MM.1S (cell line): ENCODE measurements at regions not wholly inside any gene's neighbourhood (a gene's known extent, or its start where the extent isn't known, plus 50 kb on each side); places are given as distances from the start of the nearest gene placed in this dataset.

Experiments used
- DNase-seq: peaks from one replicate; pipeline ENCODE4 v3.0.0-alpha.2; 2015
- H2AFZ ChIP-seq: fragments of 300-600 bp; sonication (generic); 2 replicates; pipeline ENCODE4 v1.6.0; 2016; ENCODE audit warnings: antibody characterized with exemption, low read length
- H3F3A ChIP-seq: fragments of 300-600 bp; sonication (generic); 2 replicates; pipeline ENCODE4 v1.6.1; 2016; ENCODE audit warnings: mild to moderate bottlenecking, antibody characterized with exemption, low read length, moderate library complexity, mixed read lengths; ENCODE audit not compliant: insufficient read depth
- H3K27ac ChIP-seq: fragments of 300-600 bp; sonication (generic); 2 replicates; pipeline ENCODE4 v1.5.1; 2016; ENCODE audit warnings: mild to moderate bottlenecking, low read length
- H3K27me3 ChIP-seq: fragments of 300-600 bp; sonication (generic); replicated peaks from 2 replicates; pipeline ENCODE4 v1.6.0; 2016; ENCODE audit warnings: low read length; ENCODE audit not compliant: insufficient read depth
- H3K36me3 ChIP-seq: fragments of 300-600 bp; sonication (generic); replicated peaks from 2 replicates; pipeline ENCODE4 v1.6.1; 2016; ENCODE audit warnings: mild to moderate bottlenecking, low read length, mixed read lengths; ENCODE audit not compliant: insufficient read depth
- H3K4me1 ChIP-seq: fragments of 300-600 bp; sonication (generic); 2 replicates; pipeline ENCODE4 v1.6.1; 2016; ENCODE audit warnings: low read length, mixed read lengths
- H3K4me2 ChIP-seq: fragments of 300-600 bp; sonication (generic); 2 replicates; pipeline ENCODE4 v1.6.0; 2016; ENCODE audit warnings: low read depth, low read length
- H3K4me3 ChIP-seq: fragments of 300-600 bp; sonication (generic); 2 replicates; pipeline ENCODE4 v1.5.1; 2016; ENCODE audit warnings: low read length, mixed read lengths
- H3K79me2 ChIP-seq: fragments of 300-600 bp; sonication (generic); 2 replicates; pipeline ENCODE4 v1.6.1; 2016; ENCODE audit warnings: mixed run types, low read length, mixed read lengths
- H3K9ac ChIP-seq: fragments of 300-600 bp; sonication (generic); 2 replicates; pipeline ENCODE4 v1.6.1; 2016; ENCODE audit warnings: low read length, mixed read lengths
- H3K9me2 ChIP-seq: fragments of 300-600 bp; sonication (generic); replicated peaks from 2 replicates; pipeline ENCODE4 v1.6.1; 2016; ENCODE audit warnings: mild to moderate bottlenecking, low read length, mixed read lengths; ENCODE audit not compliant: insufficient read depth
- H3K9me3 ChIP-seq: fragments of 300-600 bp; sonication (generic); replicated peaks from 2 replicates; pipeline ENCODE4 v1.6.1; 2016; ENCODE audit warnings: mild to moderate bottlenecking, low read length, mixed read lengths; ENCODE audit not compliant: insufficient read depth
- H4K20me1 ChIP-seq: fragments of 300-600 bp; sonication (generic); 2 replicates; pipeline ENCODE4 v1.6.1; 2016; ENCODE audit warnings: mild to moderate bottlenecking, low read length, moderate library complexity, mixed read lengths; ENCODE audit not compliant: insufficient read depth
- CTCF ChIP-seq: fragments of 300-600 bp; sonication (generic); IDR thresholded peaks from 2 replicates; pipeline ENCODE4 v1.5.1; 2016; ENCODE audit warnings: antibody characterized with exemption, low read length, mixed read lengths
- EZH2 ChIP-seq: fragments of 300-600 bp; sonication (generic); optimal IDR thresholded peaks from 2 replicates; pipeline ENCODE3; 2017; ENCODE audit warnings: low read depth, mild to moderate bottlenecking, antibody characterized with exemption, low read length, mixed read lengths
- EZH2phosphoT487 ChIP-seq: fragments of 300-600 bp; sonication (generic); IDR thresholded peaks from 2 replicates; pipeline ENCODE4 v1.6.1; 2018; ENCODE audit warnings: antibody characterized with exemption, low read length

DNA sequence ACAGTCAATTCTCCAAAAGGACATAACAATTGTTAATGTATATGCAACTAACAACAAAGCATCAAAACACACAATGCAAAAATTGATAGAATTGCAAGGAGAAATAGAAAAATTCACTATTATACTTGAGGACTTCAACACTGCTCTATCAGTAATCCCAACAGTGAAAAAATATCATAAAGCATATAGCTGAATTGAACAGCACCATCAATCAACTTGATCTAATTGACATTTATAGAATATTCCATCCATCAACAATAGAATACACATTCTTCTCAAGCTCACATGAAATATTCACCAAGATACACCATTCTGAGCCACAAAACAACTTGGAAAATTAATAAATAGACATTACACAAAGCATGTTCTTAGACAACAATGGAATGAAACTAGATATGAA is 60.1 kb upstream of the ASXL3 start:
- no peaks in the 10 kb centered on the region for H3K36me3 ChIP-seq
- no peaks in the 10 kb centered on the region for H3K9me3 ChIP-seq
- H4K20me1 ChIP-seq, result no peaks in the 10 kb centered on the region
- H3K9ac ChIP-seq, result no peak overlapping the region
- no peak for DNase-seq
- no peak overlapping the region for H3K27ac ChIP-seq
- H3K27me3 ChIP-seq, result no peaks in the 10 kb centered on the region
- no peak overlapping the region for H3K4me2 ChIP-seq
- H3K79me2 ChIP-seq, result no peaks in the 10 kb centered on the region
- H3F3A ChIP-seq, result no peaks in the 10 kb centered on the region
- no peaks in the 10 kb centered on the region for H3K4me1 ChIP-seq
- no peaks in the 10 kb centered on the region for H3K9me2 ChIP-seq
- TF ChIP-seq CTCF (no peak), EZH2 (no peak), EZH2phosphoT487 (no peak)
- no peak overlapping the region for H3K4me3 ChIP-seq
- H2AFZ ChIP-seq, result no peak overlapping the region

DNA sequence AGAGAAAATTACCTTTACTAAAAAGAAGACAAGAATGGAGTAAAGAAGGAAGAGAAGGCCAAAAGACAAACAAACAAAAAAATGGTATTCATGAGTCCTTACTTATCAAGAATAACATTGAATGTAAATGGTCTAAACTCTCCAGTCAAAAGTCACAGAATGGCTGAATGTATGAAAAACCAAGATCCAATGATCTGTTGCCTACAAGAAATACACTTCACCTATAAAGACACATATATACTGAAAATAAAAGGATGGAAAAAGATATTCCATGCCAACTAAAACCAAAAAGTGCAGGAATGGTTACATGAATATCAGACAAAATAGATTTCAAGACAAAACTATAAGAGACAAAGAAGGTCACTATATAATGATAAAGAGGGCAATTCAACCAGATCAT is 65.0 kb upstream of the ASXL3 start:
- DNase-seq, result no peak
- no peaks in the 10 kb centered on the region for H3K9me2 ChIP-seq
- no peak overlapping the region for H3K27ac ChIP-seq
- no peaks in the 10 kb centered on the region for H3K9me3 ChIP-seq
- H3K4me3 ChIP-seq, result no peak overlapping the region
- no peaks in the 10 kb centered on the region for H3K27me3 ChIP-seq
- no peaks in the 10 kb centered on the region for H3K36me3 ChIP-seq
- TF ChIP-seq EZH2 (no peak), EZH2phosphoT487 (no peak), CTCF (no peak)
- no peaks in the 10 kb centered on the region for H3K4me1 ChIP-seq
- H4K20me1 ChIP-seq, result no peaks in the 10 kb centered on the region
- no peak overlapping the region for H3K4me2 ChIP-seq
- H3K9ac ChIP-seq, result no peak overlapping the region
- H3K79me2 ChIP-seq, result no peaks in the 10 kb centered on the region
- no peak overlapping the region for H2AFZ ChIP-seq
- no peaks in the 10 kb centered on the region for H3F3A ChIP-seq

- Histone ChIP-seq H3K27ac (no peak overlapping the region), H3K4me1 (no peaks in the 10 kb centered on the region), H3K9ac (no peak overlapping the region), H2AFZ (no peak overlapping the region), H3K79me2 (no peaks in the 10 kb centered on the region), H3K9me2 (no peaks in the 10 kb centered on the region), H3K27me3 (no peaks in the 10 kb centered on the region), H3K4me2 (no peak overlapping the region), H3K36me3 (no peaks in the 10 kb centered on the region), H3K9me3 (no peaks in the 10 kb centered on the region), H4K20me1 (no peaks in the 10 kb centered on the region), H3K4me3 (no peak overlapping the region), H3F3A (no peaks in the 10 kb centered on the region)
- no peak for DNase-seq
- TF ChIP-seq EZH2 (no peak), CTCF (no peak), EZH2phosphoT487 (no peak)
Measured at GRCh38 chr18:33507019-33507418, 66.5 kb upstream of the CCDC178 start.

DNA sequence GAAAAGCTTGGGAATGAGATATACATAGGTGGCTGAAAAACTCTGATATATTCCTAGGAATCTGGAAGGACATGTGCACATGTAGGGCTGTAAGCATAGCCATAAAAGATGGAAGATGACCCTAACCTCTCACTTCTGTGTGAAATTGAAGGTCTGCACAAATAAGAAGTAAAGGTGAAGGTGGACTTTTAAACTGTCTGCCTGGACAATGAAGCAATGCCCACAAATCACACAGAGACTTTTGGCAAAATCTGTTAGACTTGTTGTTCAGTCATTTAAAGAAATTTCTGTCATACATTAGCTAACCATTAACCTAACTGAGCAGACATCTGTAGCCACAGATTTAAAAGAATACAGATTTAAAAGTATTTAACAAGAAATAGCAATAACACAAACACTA is 65.3 kb upstream of the CCDC178 start:
- no peaks in the 10 kb centered on the region for H3K9me3 ChIP-seq
- no peak overlapping the region for H3K4me2 ChIP-seq
- H3K36me3 ChIP-seq, result no peaks in the 10 kb centered on the region
- H3K9me2 ChIP-seq, result no peaks in the 10 kb centered on the region
- no peak for DNase-seq
- H4K20me1 ChIP-seq, result no peaks in the 10 kb centered on the region
- H3K79me2 ChIP-seq, result no peaks in the 10 kb centered on the region
- H3K9ac ChIP-seq, result no peak overlapping the region
- H3K4me3 ChIP-seq, result no peak overlapping the region
- no peak overlapping the region for H2AFZ ChIP-seq
- no peaks in the 10 kb centered on the region for H3F3A ChIP-seq
- no peaks in the 10 kb centered on the region for H3K27me3 ChIP-seq
- no peak overlapping the region for H3K27ac ChIP-seq
- no peak for TF ChIP-seq CTCF
- TF ChIP-seq EZH2, result no peak
- no peak for TF ChIP-seq EZH2phosphoT487
- no peaks in the 10 kb centered on the region for H3K4me1 ChIP-seq
